HEK293 (cell line): ENCODE measurements at regions not wholly inside any gene's neighbourhood (a gene's known extent, or its start where the extent isn't known, plus 50 kb on each side); places are given as distances from the start of the nearest gene placed in this dataset.
A peak's percentile ranks its signal among the peaks of the same experiment; 100 is the strongest.

Experiments used
- CTCF ChIA-PET: fragments of 350-600 bp; formaldehyde crosslinking; extraction: SDS; loops from one replicate; lab custom pipeline; 2021; ENCODE audit warnings: antibody characterized with exemption; lab: Yijun Ruan, JAX
- POLR2A ChIA-PET: fragments of 300-600 bp; formaldehyde crosslinking; extraction: SDS; loops from one replicate; lab custom pipeline; 2020; ENCODE audit warnings: antibody characterized with exemption, inconsistent platforms; lab: Yijun Ruan, JAX
- H3K27ac ChIP-seq: fragments of 200-500 bp; sonication (Bioruptor generic); 2 replicates; pipeline ENCODE4 v1.5.1; 2014; ENCODE audit warnings: low read depth, low read length, control low read depth, inconsistent platforms; ENCODE audit errors: extremely low read depth
- H3K36me3 ChIP-seq, 2 experiments: fragments of 200-500 bp in 1 of 2; sonication (Bioruptor generic) in 1 of 2; 1 replicate in 1 of 2; 2 replicates in 1 of 2; pipeline ENCODE4 v1.5.1; 2014 to 2017; ENCODE audit warnings: inconsistent platforms in 2 of 2, low read length in 2 of 2; ENCODE audit not compliant: control insufficient read depth in 2 of 2, insufficient read depth in 1 of 2
- H3K4me1 ChIP-seq: fragments of 200-500 bp; sonication (Bioruptor generic); 2 replicates; pipeline ENCODE4 v1.5.1; 2014; ENCODE audit warnings: mild to moderate bottlenecking, low read length, inconsistent platforms; ENCODE audit not compliant: control insufficient read depth, insufficient read depth
- H3K4me3 ChIP-seq: 2 replicates; pipeline ENCODE4 v1.5.1; 2011; ENCODE audit warnings: low read depth, mild to moderate bottlenecking, control low read depth, low read length, moderate library complexity
- H3K9me3 ChIP-seq: fragments of 200-500 bp; sonication (Bioruptor generic); 2 replicates; pipeline ENCODE4 v1.5.1; 2014; ENCODE audit warnings: low read depth, low read length, inconsistent platforms; ENCODE audit not compliant: control insufficient read depth, insufficient read depth
- BCL11A ChIP-seq: fragments of 450-650 bp; formaldehyde crosslinking; IDR thresholded peaks from 2 replicates; pipeline ENCODE4 v1.5.1; 2016; ENCODE audit warnings: low read depth, missing biosample characterization, missing genetic modification characterization
- FEZF1 ChIP-seq: fragments of 450-650 bp; formaldehyde crosslinking; IDR thresholded peaks from 2 replicates; pipeline ENCODE4 v1.5.1; 2016; ENCODE audit warnings: missing biosample characterization, missing genetic modification characterization
- HIC1 ChIP-seq: fragments of 450-650 bp; formaldehyde crosslinking; IDR thresholded peaks from 2 replicates; pipeline ENCODE4 v1.5.1; 2016; ENCODE audit warnings: missing biosample characterization, missing genetic modification characterization
- KLF1 ChIP-seq: fragments of 450-650 bp; formaldehyde crosslinking; IDR thresholded peaks from 2 replicates; pipeline ENCODE4 v1.5.1; 2016; ENCODE audit warnings: missing biosample characterization, missing genetic modification characterization
- KLF16 ChIP-seq: fragments of 450-650 bp; formaldehyde crosslinking; IDR thresholded peaks from 2 replicates; pipeline ENCODE4 v1.5.1; 2017; ENCODE audit warnings: missing biosample characterization, missing genetic modification characterization
- PRDM2 ChIP-seq: fragments of 450-650 bp; formaldehyde crosslinking; IDR thresholded peaks from 2 replicates; pipeline ENCODE4 v1.5.1; 2016; ENCODE audit warnings: missing biosample characterization, missing genetic modification characterization, borderline replicate concordance
- ZBTB10 ChIP-seq: fragments of 450-650 bp; formaldehyde crosslinking; IDR thresholded peaks from 2 replicates; pipeline ENCODE4 v1.5.1; 2016; ENCODE audit warnings: missing biosample characterization, missing genetic modification characterization
- ZBTB26 ChIP-seq: fragments of 450-650 bp; formaldehyde crosslinking; optimal IDR thresholded peaks from 2 replicates; pipeline ENCODE3; 2016; ENCODE audit warnings: missing biosample characterization, mild to moderate bottlenecking, missing genetic modification characterization
- ZIC2 ChIP-seq: fragments of 450-650 bp; formaldehyde crosslinking; IDR thresholded peaks from 2 replicates; pipeline ENCODE4 v1.5.1; 2016; ENCODE audit warnings: missing biosample characterization, missing genetic modification characterization
- ZNF155 ChIP-seq: fragments of 450-650 bp; formaldehyde crosslinking; IDR thresholded peaks from 2 replicates; pipeline ENCODE4 v1.5.1; 2016; ENCODE audit warnings: missing biosample characterization, missing genetic modification characterization
- ZNF211 ChIP-seq: fragments of 450-650 bp; formaldehyde crosslinking; IDR thresholded peaks from 2 replicates; pipeline ENCODE4 v1.5.1; 2016; ENCODE audit warnings: low read depth, missing biosample characterization, missing genetic modification characterization
- ZNF433 ChIP-seq: fragments of 450-650 bp; formaldehyde crosslinking; IDR thresholded peaks from 2 replicates; pipeline ENCODE4 v1.5.1; 2016; ENCODE audit warnings: missing biosample characterization, missing genetic modification characterization, low read depth
- ZNF48 ChIP-seq: fragments of 450-650 bp; formaldehyde crosslinking; IDR thresholded peaks from 2 replicates; pipeline ENCODE4 v1.5.1; 2016; ENCODE audit warnings: missing biosample characterization, missing genetic modification characterization
- ZNF623 ChIP-seq: fragments of 450-650 bp; formaldehyde crosslinking; IDR thresholded peaks from 2 replicates; pipeline ENCODE4 v1.5.1; 2016; ENCODE audit warnings: missing biosample characterization, missing genetic modification characterization
- ZNF629 ChIP-seq: fragments of 450-650 bp; formaldehyde crosslinking; IDR thresholded peaks from 2 replicates; pipeline ENCODE4 v1.5.1; 2017; ENCODE audit warnings: missing biosample characterization, missing genetic modification characterization
- ZNF654 ChIP-seq: fragments of 450-650 bp; formaldehyde crosslinking; IDR thresholded peaks from 2 replicates; pipeline ENCODE4 v1.5.1; 2016; ENCODE audit warnings: low read depth, missing biosample characterization, missing genetic modification characterization
- ZSCAN23 ChIP-seq: fragments of 450-650 bp; formaldehyde crosslinking; IDR thresholded peaks from 2 replicates; pipeline ENCODE4 v1.5.1; 2016; ENCODE audit warnings: missing biosample characterization, missing genetic modification characterization

DNA sequence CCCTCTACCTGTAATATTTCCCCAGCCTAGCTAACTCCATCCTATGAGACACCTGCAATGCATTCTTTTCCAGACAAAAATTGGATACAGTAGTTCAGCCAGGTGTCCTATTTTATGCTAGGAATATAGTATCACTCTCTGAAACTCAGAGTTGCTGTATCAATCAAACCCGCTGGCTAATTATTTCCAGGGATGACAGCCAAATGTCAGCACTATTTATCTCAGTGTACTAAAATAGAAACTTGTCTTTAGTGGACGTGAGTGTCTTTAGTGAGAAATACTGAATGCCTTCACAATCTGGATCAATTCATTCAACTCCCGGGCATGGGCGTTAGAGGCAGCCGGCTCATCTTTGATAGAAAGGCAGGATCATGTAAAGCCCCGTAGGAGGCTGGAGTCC, 196.2 kb downstream of the RBM46 start (continued):
- no peak for TF ChIP-seq PRDM2 (tag by site-specific recombination)

GRCh38 chr4:154982187-154983047, 201.3 kb downstream of the RBM46 start:
- POLR2A ChIA-PET, result no interaction called here
- CTCF ChIA-PET, result interaction anchor here (0.6 to 1.7 kb wide), 12 partner anchors 10 to 423 kb away, joined by 3 to 8 read pairs (median 4); no protein-coding TSS in a partner anchor

DNA sequence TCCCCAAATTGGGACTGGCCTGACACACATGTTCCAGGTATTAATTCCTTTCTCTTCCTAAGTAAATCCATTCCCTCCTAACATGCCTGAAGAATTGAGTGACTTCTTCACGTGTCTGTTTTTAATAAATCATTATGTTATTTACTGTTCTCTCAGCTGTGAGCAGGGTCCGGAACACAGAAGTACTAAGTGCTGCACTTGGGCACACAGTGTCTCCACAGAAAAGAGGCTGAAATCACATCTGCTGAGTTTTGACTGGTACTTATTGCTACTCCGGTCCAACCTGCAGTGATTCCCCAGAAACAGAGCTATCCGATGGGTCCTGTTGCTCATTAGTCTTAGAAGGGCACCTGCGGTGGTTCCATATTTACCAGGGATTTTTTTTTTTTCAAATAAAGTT, 202.6 kb downstream of the RBM46 start:
- no peaks in the 10 kb centered on the region for H3K36me3 ChIP-seq
- no peak for TF ChIP-seq ZNF211 (tag by site-specific recombination)
- TF ChIP-seq ZBTB26, result no peak
- no peak for TF ChIP-seq KLF16
- TF ChIP-seq KLF1 (tag by site-specific recombination), result no peak
- TF ChIP-seq ZNF623 (tag by site-specific recombination), result no peak
- TF ChIP-seq ZNF155 (tag by site-specific recombination), result no peak
- TF ChIP-seq ZNF48 (tag by site-specific recombination), result no peak
- no peak for TF ChIP-seq BCL11A (tag by site-specific recombination)
- TF ChIP-seq, all 188 proteins: peak for 0
- no peak overlapping the region for H3K27ac ChIP-seq
- H3K9me3 ChIP-seq, result no peaks in the 10 kb centered on the region
- CTCF ChIA-PET, result interaction anchor here (0.7 to 1.2 kb wide), 2 partner anchors 10 to 32 kb away, joined by 3 read pairs; no protein-coding TSS in a partner anchor
- no peaks in the 10 kb centered on the region for H3K4me1 ChIP-seq
- POLR2A ChIA-PET, result no interaction called here
- no peak overlapping the region for H3K4me3 ChIP-seq

More at GRCh38 chr4:154982187-154983047, 201.3 kb downstream of the RBM46 start:
- TF ChIP-seq ZIC2 (tag by site-specific recombination) (no peak), ZNF654 (peak; percentile 52)
- no peaks in the 10 kb centered on the region for H3K4me1 ChIP-seq
- H3K27ac ChIP-seq, result no peak overlapping the region
- H3K9me3 ChIP-seq, result no peaks in the 10 kb centered on the region
- no peaks in the 10 kb centered on the region for H3K36me3 ChIP-seq
- H3K4me3 ChIP-seq, result no peak overlapping the region

DNA sequence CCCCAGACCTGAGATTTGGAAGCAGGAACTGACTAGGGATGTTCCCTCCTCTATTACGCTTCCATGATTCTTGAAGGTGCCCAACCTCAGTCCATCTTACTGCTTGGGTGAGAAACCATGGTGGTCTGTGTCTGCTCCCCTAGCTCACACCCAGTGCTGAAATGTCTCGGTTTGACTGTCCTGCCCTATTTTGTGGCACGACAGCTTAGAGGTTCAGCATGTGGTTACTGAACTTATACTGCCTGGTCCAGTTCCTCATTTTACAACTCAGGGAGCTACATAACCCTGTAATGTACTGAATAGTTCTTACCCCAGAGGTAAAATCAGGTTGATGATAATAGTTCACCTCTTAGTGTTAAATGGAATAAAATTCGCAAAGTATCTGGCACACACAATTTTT, 203.1 kb downstream of the RBM46 start:
- H3K4me3 ChIP-seq, result no peak overlapping the region
- no peak overlapping the region for H3K27ac ChIP-seq
- POLR2A ChIA-PET, result no interaction called here
- CTCF ChIA-PET, result interaction anchor here (0.6 to 1.2 kb wide), 3 partner anchors 10 to 33 kb away, joined by 3 read pairs; no protein-coding TSS in a partner anchor
- H3K36me3 ChIP-seq, result no peaks in the 10 kb centered on the region
- no peaks in the 10 kb centered on the region for H3K9me3 ChIP-seq
- no peaks in the 10 kb centered on the region for H3K4me1 ChIP-seq
- TF ChIP-seq FEZF1, result no peak
- no peak for TF ChIP-seq HIC1 (tag by site-specific recombination)
- no peak for TF ChIP-seq ZSCAN23
- TF ChIP-seq ZNF629 (tag by site-specific recombination), result no peak
- no peak for TF ChIP-seq ZNF433
- no peak for TF ChIP-seq ZBTB10 (tag by site-specific recombination)
